ENCODE measurements at regions not wholly inside any gene's neighbourhood (a gene's known extent, or its start where the extent isn't known, plus 50 kb on each side); places are given as distances from the start of the nearest gene placed in this dataset.

DNA sequence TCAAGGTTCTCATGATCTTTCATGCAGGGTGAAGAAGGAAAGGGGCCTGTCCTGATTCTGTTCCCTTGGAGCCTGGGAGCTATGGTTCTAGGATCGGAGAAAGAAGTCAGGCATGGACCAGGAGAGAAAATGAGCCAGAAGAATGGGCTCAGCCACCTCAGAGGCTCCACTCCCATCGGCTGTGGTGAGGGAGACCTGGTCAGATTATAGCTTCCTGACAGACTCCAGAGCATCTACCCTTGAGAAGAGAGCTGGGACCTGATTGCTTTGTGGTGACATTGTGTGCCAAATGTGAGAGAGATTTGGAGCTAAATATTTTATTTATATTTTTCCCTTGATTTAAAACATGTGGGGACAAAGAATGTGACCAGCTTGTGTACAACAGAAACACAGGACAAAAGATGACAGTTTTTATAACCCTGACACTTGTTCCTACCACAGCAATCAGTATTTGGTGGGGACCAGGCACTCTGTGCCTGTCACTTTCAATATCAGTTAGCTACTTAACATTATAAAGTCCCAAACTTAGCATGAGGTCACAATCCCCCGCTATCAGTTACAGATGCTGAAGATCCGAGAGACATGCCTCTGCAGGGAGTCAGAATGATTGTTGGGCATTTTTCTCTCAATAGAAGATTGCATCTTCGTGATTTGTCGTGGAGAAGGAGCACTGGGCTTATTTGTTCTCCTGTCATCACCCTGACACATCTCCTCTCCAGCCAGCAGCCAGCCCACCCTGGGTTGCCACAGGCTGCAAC is 228.3 kb upstream of the ADAMTS16 start:
- H3K36me3 ChIP-seq (ENCODE audit: control insufficient read depth, insufficient read depth, low read length), result no peaks in the 10 kb centered on the region

DNA sequence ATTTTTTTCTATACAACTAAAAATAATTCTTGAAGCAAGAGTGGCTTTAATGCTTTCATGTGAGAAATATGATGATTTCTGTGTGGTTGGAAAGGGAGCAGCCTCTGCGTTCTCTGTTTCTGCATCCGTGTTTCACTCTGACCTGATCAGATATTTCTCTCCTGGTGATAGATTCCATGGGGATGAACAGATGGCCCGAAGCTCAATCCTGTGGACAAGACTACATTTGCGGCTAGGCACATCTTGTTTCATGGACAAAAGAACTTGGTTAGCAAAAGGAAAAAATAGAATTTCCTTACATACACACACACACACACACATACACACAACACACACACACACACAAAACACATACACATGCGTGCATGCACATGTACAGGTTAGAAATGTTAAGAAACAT is 218.2 kb upstream of the ADAMTS16 start:
- H3K4me1 Mint-ChIP-seq, result no peaks in the 10 kb centered on the region
- no peak overlapping the region for H3K27ac ChIP-seq (ENCODE audit: low read depth, low read length)
- H3K36me3 ChIP-seq (ENCODE audit: control insufficient read depth, insufficient read depth, low read length), result no peaks in the 10 kb centered on the region
- H3K9me3 ChIP-seq (ENCODE audit: control insufficient read depth, low read length), result no peaks in the 10 kb centered on the region
- no peaks in the 10 kb centered on the region for H3K27me3 ChIP-seq (ENCODE audit: control insufficient read depth, insufficient read depth, low read length, poor library complexity, severe bottlenecking)
- H3K36me3 Mint-ChIP-seq (ENCODE audit: low read depth), result no peaks in the 10 kb centered on the region
- H3K4me1 ChIP-seq (ENCODE audit: control insufficient read depth, insufficient read depth, low read length), result no peaks in the 10 kb centered on the region
- DNase-seq, result no peak
- no peak overlapping the region for H3K27ac Mint-ChIP-seq
- H3K4me3 ChIP-seq (ENCODE audit: low read length), result no peak overlapping the region
- 71 to 77% methylated on average over 5 of the region's 5 CpGs for WGBS, 2 experiments (ENCODE audit: insufficient coverage in 1 of 2, insufficient read length in 1 of 2)
- peaks cover 7% of the 10 kb centered on the region for H3K27me3 Mint-ChIP-seq (ENCODE audit: insufficient read depth)
- no peak for TF ChIP-seq CTCF (conservative IDR thresholded peaks at IDR 0.05)
- no peaks in the 10 kb centered on the region for H3K9me3 Mint-ChIP-seq
- no peak overlapping the region for H3K9ac ChIP-seq (ENCODE audit: extremely low read depth, low read length, poor library complexity, severe bottlenecking)
- no peak overlapping the region for H3K4me3 Mint-ChIP-seq

More for the DNA sequence above, 228.3 kb upstream of the ADAMTS16 start:
- Mint-ChIP-seq H3K36me3 (ENCODE audit: low read depth) (no peaks in the 10 kb centered on the region), H3K4me3 (no peak overlapping the region), H3K9me3 (no peaks in the 10 kb centered on the region), H3K27me3 (ENCODE audit: insufficient read depth) (no peaks in the 10 kb centered on the region), H3K27ac (no peak overlapping the region), H3K4me1 (no peaks in the 10 kb centered on the region)
- H3K9ac ChIP-seq (ENCODE audit: extremely low read depth, low read length, poor library complexity, severe bottlenecking), result no peak overlapping the region
- no peaks in the 10 kb centered on the region for H3K27me3 ChIP-seq (ENCODE audit: control insufficient read depth, insufficient read depth, low read length, poor library complexity, severe bottlenecking)
- H3K4me1 ChIP-seq (ENCODE audit: control insufficient read depth, insufficient read depth, low read length), result no peaks in the 10 kb centered on the region
- DNase-seq, result no peak
- no peak overlapping the region for H3K4me3 ChIP-seq (ENCODE audit: low read length)
- no peaks in the 10 kb centered on the region for H3K9me3 ChIP-seq (ENCODE audit: control insufficient read depth, low read length)
- WGBS, 2 experiments (ENCODE audit: insufficient coverage in 1 of 2, insufficient read length in 1 of 2), result 77 to 87% methylated on average over 5 to 6 of the region's 6 CpGs
- no peak overlapping the region for H3K27ac ChIP-seq (ENCODE audit: low read depth, low read length)
- no peak for TF ChIP-seq CTCF (conservative IDR thresholded peaks at IDR 0.05)

- TF ChIP-seq CTCF (conservative IDR thresholded peaks at IDR 0.05), result no peak
- H3K4me3 Mint-ChIP-seq, result no peak overlapping the region
- H3K9me3 Mint-ChIP-seq, result no peaks in the 10 kb centered on the region
- no peaks in the 10 kb centered on the region for H3K4me1 ChIP-seq (ENCODE audit: control insufficient read depth, insufficient read depth, low read length)
- 92 to 94% methylated on average over 3 to 4 of the region's 4 CpGs for WGBS, 2 experiments (ENCODE audit: insufficient coverage in 1 of 2, insufficient read length in 1 of 2)
- no peaks in the 10 kb centered on the region for H3K36me3 ChIP-seq (ENCODE audit: control insufficient read depth, insufficient read depth, low read length)
- no peak overlapping the region for H3K27ac ChIP-seq (ENCODE audit: low read depth, low read length)
- no peak overlapping the region for H3K4me3 ChIP-seq (ENCODE audit: low read length)
- H3K4me1 Mint-ChIP-seq, result no peaks in the 10 kb centered on the region
- no peak overlapping the region for H3K27ac Mint-ChIP-seq
- H3K9ac ChIP-seq (ENCODE audit: extremely low read depth, low read length, poor library complexity, severe bottlenecking), result no peak overlapping the region
- H3K36me3 Mint-ChIP-seq (ENCODE audit: low read depth), result no peaks in the 10 kb centered on the region
- H3K27me3 ChIP-seq (ENCODE audit: control insufficient read depth, insufficient read depth, low read length, poor library complexity, severe bottlenecking), result no peaks in the 10 kb centered on the region
- H3K9me3 ChIP-seq (ENCODE audit: control insufficient read depth, low read length), result no peaks in the 10 kb centered on the region
- DNase-seq, result no peak
- peaks cover 25% of the 10 kb centered on the region for H3K27me3 Mint-ChIP-seq (ENCODE audit: insufficient read depth)
Measured at GRCh38 chr5:4924577-4924976, 215.6 kb upstream of the ADAMTS16 start.

All from endodermal cell (in vitro differentiated cells).